GM12875 (cell line): ENCODE measurements at regions not wholly inside any gene's neighbourhood (a gene's known extent, or its start where the extent isn't known, plus 50 kb on each side); places are given as distances from the start of the nearest gene placed in this dataset.
"Not testable (repeated sequence)": the region's sequence is repeated elsewhere in the genome, so short reads cannot be mapped to it uniquely, and the experiment has no call there.

Experiments used
- H3K4me3 ChIP-seq: one replicate; pipeline ENCODE4 v1.5.1; 2011; ENCODE audit warnings: low read depth, low read length, control low read depth
- TF ChIP-seq, protein P1 (sequence below): IDR thresholded peaks from 2 replicates; pipeline ENCODE4 v1.5.1; 2011; ENCODE audit warnings: low read depth, mild to moderate bottlenecking, control low read depth, inconsistent platforms, low read length, moderate library complexity, borderline replicate concordance; ENCODE audit not compliant: insufficient read depth

DNA sequence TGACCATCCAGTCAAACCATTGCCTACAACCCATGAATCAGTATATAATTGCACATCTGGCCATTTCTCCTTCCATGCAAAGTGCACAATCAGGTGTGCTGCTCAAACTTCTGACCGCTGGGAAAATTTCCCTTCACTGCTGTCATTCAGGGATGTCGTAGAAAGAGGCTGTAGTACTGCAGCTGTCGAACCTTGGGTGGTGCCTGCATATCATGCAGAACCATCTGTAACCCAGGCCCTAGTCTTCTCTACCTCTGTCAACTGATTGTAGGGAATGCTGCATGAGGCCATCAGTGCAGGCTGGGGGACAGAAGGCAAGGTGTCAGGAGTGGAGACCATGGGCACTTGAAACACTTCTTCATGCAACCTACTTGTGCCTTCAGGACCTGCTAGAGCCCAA lies 267.5 kb downstream of the CALCRL start:
- TF ChIP-seq, protein P1, sequence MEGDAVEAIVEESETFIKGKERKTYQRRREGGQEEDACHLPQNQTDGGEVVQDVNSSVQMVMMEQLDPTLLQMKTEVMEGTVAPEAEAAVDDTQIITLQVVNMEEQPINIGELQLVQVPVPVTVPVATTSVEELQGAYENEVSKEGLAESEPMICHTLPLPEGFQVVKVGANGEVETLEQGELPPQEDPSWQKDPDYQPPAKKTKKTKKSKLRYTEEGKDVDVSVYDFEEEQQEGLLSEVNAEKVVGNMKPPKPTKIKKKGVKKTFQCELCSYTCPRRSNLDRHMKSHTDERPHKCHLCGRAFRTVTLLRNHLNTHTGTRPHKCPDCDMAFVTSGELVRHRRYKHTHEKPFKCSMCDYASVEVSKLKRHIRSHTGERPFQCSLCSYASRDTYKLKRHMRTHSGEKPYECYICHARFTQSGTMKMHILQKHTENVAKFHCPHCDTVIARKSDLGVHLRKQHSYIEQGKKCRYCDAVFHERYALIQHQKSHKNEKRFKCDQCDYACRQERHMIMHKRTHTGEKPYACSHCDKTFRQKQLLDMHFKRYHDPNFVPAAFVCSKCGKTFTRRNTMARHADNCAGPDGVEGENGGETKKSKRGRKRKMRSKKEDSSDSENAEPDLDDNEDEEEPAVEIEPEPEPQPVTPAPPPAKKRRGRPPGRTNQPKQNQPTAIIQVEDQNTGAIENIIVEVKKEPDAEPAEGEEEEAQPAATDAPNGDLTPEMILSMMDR = no peak
- no peak overlapping the region for H3K4me3 ChIP-seq

DNA sequence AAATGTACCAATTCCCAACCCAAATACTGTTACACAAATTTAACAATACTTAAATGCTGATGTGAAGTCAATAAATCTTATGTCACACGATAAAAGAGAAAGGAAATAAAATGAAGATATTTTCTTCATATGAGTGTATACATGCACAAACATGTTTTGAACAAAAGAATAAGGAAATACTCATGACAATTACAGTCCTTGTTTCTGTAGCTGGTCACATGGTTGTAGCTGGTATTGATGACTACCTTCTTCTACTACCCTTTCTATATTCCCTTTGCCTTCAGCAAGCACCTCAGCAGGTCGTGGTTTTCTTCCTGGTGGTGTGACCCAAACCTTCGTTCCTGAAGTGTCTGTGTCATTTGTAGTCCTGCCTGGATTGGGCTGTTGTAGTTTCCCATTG lies 269.2 kb downstream of the CALCRL start:
- not testable (repeated sequence) for H3K4me3 ChIP-seq

DNA sequence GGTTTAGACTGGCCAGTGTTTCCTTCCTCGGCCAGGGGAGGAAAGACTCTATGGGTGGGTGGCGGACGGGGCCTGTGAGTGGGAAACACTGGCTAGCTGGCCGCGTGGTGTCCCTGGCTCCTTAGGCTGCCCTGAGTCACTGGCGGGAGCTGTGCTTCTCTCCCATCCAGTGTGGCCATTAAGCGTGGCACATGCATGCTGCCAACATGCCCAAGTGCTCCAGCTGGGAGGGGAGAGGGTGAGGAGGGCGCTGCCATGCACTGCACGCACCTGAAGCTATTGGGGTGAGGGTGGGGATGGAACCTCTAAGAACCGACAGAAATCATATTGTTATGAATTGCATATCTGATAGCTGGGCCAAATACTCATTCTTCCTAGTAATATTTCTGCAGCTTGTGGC lies 270.8 kb downstream of the CALCRL start:
- TF ChIP-seq, protein P1 = no peak
- no peak overlapping the region for H3K4me3 ChIP-seq

DNA sequence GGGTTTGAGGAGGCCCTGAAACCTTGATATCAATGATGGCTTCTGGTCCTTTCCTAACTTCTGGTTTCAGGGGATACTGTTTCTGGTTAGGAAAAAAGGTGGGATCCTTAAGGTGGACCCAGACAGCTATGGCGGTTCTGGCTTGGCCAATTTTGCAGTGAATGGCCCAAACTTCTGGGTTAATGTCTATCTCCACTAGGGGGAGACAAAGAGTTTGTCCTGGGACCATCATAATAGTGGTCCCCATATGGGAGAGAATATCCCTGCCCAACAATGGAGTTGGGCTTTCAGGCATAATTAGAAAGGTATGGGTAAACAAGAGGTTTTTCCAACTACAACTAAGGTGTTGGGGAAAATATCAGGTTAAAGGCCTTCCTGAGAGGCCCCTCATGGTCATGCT lies 273.5 kb downstream of the CALCRL start:
- TF ChIP-seq, protein P1 = peak; percentile 44; the same call in 1 of the 2 replicates
- no peak overlapping the region for H3K4me3 ChIP-seq

DNA sequence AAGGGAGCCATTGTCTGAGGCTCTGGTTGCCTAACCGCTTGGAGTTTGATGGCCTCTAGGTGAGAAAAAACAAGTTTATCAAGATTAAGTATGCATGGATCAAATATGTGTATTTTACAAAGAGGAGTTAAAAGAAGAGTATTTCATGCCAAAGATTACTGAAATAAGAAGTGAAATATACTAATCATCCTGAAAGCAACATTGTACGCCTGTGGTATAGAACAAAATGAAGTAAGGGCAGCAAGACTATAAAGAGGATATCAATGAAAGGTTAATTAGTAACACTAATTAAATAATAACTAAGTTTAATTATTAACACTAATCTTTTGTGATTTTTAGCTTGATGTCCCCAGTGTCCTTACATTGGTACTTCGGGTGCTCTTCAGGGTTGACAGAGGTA lies 276.7 kb downstream of the CALCRL start:
- H3K4me3 ChIP-seq = no peak overlapping the region
- TF ChIP-seq, protein P1 = no peak

DNA sequence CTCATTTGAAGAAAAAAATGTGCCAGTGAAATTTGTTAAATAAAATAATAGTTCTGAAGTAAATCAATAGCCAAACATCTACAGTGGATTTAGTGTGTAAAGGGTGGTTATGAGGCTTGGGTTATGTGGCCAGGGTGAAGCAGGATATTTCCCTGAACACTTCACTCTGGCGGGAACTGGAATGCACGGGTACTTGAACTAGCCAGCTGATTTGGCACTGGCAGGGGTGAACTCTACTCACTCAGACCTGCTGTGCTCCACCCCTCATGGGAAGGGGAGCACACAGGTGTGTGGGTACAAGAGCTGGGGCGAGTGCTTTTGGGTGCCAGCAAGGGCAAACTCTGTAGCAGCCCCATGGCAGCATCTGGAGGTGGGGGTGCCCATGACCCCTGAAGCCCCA lies 278.2 kb downstream of the CALCRL start:
- H3K4me3 ChIP-seq = no peak overlapping the region
- TF ChIP-seq, protein P1 = no peak

DNA sequence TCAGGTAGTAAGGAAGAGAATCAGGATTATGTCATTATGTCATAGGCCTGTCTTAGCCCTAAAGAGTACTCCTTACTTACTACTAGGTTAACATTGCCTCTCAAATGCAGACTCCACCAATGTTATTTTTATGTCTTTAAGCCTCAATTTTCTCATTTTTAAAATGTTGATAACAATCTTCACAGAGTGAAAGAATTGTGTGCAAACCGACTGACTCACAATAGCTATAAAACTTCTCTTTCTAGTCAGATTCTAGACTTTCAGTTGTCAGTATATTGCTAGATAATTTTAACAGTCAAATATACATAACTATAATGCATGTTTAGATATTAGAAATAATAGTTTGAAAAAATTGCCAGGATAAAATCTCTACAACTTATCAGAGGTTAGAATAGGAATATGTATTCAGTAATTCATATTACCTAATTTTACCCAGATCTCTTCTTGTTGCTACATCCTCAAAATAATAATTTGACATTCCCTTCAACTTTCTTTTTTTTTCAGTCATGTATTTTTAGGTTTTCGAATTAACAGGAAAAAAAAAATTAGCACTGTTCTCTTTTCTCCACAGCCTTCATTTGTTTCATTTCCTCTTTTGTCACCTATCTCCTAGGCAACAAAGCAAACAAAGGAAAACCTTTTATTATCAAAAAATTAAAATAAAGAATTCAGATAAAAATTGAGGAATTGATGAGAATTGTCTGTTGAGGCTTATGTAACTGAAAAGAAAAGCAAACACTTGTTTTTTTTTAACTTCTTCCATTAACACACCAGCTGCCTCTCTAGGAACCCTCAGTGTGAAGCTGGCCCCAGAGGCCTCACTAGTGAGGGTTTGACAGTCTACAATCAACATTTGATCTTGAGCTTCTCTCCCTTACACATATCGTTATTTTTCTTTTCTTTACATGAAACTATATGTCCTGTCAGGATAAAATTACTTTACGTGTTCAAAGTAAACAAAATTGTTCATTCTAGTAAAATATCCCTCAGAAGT lies 279.0 kb downstream of the CALCRL start:
- no peak overlapping the region for H3K4me3 ChIP-seq

More for the DNA sequence above, 279.0 kb downstream of the CALCRL start:
- TF ChIP-seq, protein P1 = no peak
